ENCODE measurements at regions not wholly inside any gene's neighbourhood (a gene's known extent, or its start where the extent isn't known, plus 50 kb on each side); places are given as distances from the start of the nearest gene placed in this dataset.
A peak's percentile ranks its signal among the peaks of the same experiment; 100 is the strongest.

DNA sequence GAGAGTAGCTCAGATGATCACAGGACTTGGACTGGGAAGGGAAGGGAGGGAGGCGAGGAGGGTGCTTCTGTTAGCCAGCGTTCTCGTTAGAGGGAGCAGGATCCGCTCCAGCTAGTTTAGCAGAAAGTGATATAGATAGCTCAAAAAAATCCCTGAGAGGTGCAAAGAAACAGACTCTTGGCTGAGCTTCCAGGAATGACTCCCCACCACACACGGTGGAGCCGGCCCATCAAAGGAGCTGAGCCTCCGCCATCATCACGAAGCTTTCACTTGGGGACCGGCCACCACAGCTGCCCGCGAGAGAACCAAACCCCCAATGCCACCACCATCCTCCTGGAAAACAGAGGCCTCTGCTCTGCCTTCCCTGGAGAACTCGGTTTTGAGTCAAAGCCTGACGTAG lies 124.6 kb upstream of the BCL2L14 start:
- Histone ChIP-seq H3K9me3 (no peaks in the 10 kb centered on the region), H3K4me3 (no peak overlapping the region), H3K27me3 (no peaks in the 10 kb centered on the region), H3K4me1 (no peaks in the 10 kb centered on the region), H3K27ac (no peak overlapping the region), H3K36me3 (no peaks in the 10 kb centered on the region)
- intact Hi-C loops (cut with DNase I), result no loop called here
- no peak for TF ChIP-seq POLR2A (IDR thresholded peaks at IDR 0.05)
- no peak for TF ChIP-seq CTCF (IDR thresholded peaks at IDR 0.05)
- WGBS (ENCODE audit: insufficient coverage, low coverage, low lambda C conversion rate, missing lambda C conversion rate), result 70% methylated on average over 2 of the region's 13 CpGs
- no peak for ATAC-seq
- DNase-seq, result no peak

- Histone ChIP-seq H3K9me3 (no peaks in the 10 kb centered on the region), H3K27ac (no peak overlapping the region), H3K4me3 (no peak overlapping the region), H3K36me3 (no peaks in the 10 kb centered on the region), H3K4me1 (no peaks in the 10 kb centered on the region), H3K27me3 (no peaks in the 10 kb centered on the region)
- DNase-seq, result no peak
- ATAC-seq, result no peak
- 39% methylated on average over 6 of the region's 6 CpGs for WGBS (ENCODE audit: insufficient coverage, low coverage, low lambda C conversion rate, missing lambda C conversion rate)
- TF ChIP-seq CTCF (IDR thresholded peaks at IDR 0.05) (no peak), POLR2A (IDR thresholded peaks at IDR 0.05) (no peak)
- intact Hi-C loops (cut with DNase I), result no loop called here
Observed at GRCh38 chr12:11947213-11947612, 123.5 kb upstream of the BCL2L14 start.

- TF ChIP-seq CTCF (IDR thresholded peaks at IDR 0.05) (no peak), POLR2A (IDR thresholded peaks at IDR 0.05) (no peak)
- H3K36me3 ChIP-seq, result no peaks in the 10 kb centered on the region
- no peak overlapping the region for H3K27ac ChIP-seq
- ATAC-seq (peak; percentile 51 to 72 (median 63)), DNase-seq (peak in 1 of 3 donors; percentile 66)
- H3K27me3 ChIP-seq, result no peaks in the 10 kb centered on the region
- WGBS (ENCODE audit: insufficient coverage, low coverage, low lambda C conversion rate, missing lambda C conversion rate), result 39% methylated on average over 6 of the region's 9 CpGs
- no peak overlapping the region for H3K4me3 ChIP-seq
- no peaks in the 10 kb centered on the region for H3K4me1 ChIP-seq
- intact Hi-C loops (cut with DNase I), result no loop called here
- H3K9me3 ChIP-seq, result no peaks in the 10 kb centered on the region
Observed at GRCh38 chr12:11949738-11950411, 120.9 kb upstream of the BCL2L14 start.

DNA sequence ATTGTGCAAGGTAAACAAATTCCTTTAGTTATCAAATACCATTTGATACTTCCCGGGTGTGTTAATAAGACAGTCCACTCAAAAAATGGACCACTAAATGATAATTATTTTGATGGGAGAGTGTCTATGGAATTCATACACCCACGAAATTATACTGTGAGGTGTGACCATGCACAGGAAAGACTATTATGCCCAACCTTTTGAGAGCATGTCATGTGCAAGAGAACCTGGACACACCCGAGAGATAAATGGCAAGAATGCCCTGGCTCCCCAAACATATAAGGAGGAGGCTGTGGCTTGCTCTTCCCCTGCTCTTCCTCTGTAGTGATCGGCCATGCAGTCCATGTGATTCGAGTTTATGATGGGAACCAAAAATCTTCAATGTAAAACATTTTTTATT lies 119.5 kb upstream of the BCL2L14 start:
- intact Hi-C loops (cut with DNase I), result no loop called here

More for the DNA sequence above, 119.5 kb upstream of the BCL2L14 start:
- no peaks in the 10 kb centered on the region for H3K9me3 ChIP-seq
- TF ChIP-seq CTCF (IDR thresholded peaks at IDR 0.05) (no peak), POLR2A (IDR thresholded peaks at IDR 0.05) (no peak)
- no peaks in the 10 kb centered on the region for H3K4me1 ChIP-seq
- 51% methylated on average over 2 of the region's 5 CpGs for WGBS (ENCODE audit: insufficient coverage, low coverage, low lambda C conversion rate, missing lambda C conversion rate)
- DNase-seq (no peak), ATAC-seq (no peak)
- H3K27ac ChIP-seq, result no peak overlapping the region
- no peak overlapping the region for H3K4me3 ChIP-seq
- no peaks in the 10 kb centered on the region for H3K36me3 ChIP-seq
- H3K27me3 ChIP-seq, result no peaks in the 10 kb centered on the region

Data from right lobe of liver (tissue), 6 donors.